OCI-LY7 (cell line): ENCODE measurements at regions not wholly inside any gene's neighbourhood (a gene's known extent, or its start where the extent isn't known, plus 50 kb on each side); places are given as distances from the start of the nearest gene placed in this dataset.
"Not testable (repeated sequence)": the region's sequence is repeated elsewhere in the genome, so short reads cannot be mapped to it uniquely, and the experiment has no call there.

Experiments used
- BruUV-seq: library from RNA; stranded (reverse); fragments of 400-500 nt; replicated peaks from 2 replicates; lab custom pipeline; 2021; lab: Mats Ljungman, UMichigan
- CTCF ChIA-PET: fragments of 300-600 bp; sonication (Branson Sonifier 250); formaldehyde crosslinking; loops from one replicate; lab custom pipeline; 2022; ENCODE audit warnings: antibody characterized with exemption; ENCODE audit not compliant: unreplicated experiment; lab: Charles Lee
- POLR2A ChIA-PET: fragments of 300-600 bp; sonication (Branson Sonifier 250); formaldehyde crosslinking; loops from one replicate; lab custom pipeline; 2022; ENCODE audit warnings: antibody characterized with exemption; lab: Charles Lee
- DNase-seq: peaks from one replicate; pipeline ENCODE4 v3.0.0-alpha.2; 2015; ENCODE audit warnings: low spot score
- H2AFZ ChIP-seq: fragments of 200-600 bp; sonication (generic), shearing (Covaris generic); 2 replicates; pipeline ENCODE4 v1.6.1; 2014; ENCODE audit warnings: mild to moderate bottlenecking, antibody characterized with exemption, low read length, moderate library complexity
- H3K27ac ChIP-seq: fragments of 200-600 bp; sonication (generic); 2 replicates; pipeline ENCODE4 v1.5.1; 2014; ENCODE audit warnings: mixed run types, low read depth, mild to moderate bottlenecking, moderate library complexity, low read length, inconsistent platforms; ENCODE audit not compliant: poor library complexity, severe bottlenecking
- H3K36me3 ChIP-seq: fragments of 200-600 bp; sonication (generic); 2 replicates; pipeline ENCODE4 v1.6.1; 2014; ENCODE audit warnings: mild to moderate bottlenecking, antibody characterized with exemption, low read length, moderate library complexity, mixed read lengths; ENCODE audit not compliant: insufficient read depth
- H3K4me1 ChIP-seq: fragments of 200-600 bp; sonication (generic); 2 replicates; pipeline ENCODE4 v1.5.1; 2014; ENCODE audit warnings: mild to moderate bottlenecking, low read length; ENCODE audit not compliant: insufficient read depth, poor library complexity, severe bottlenecking
- H3K4me2 ChIP-seq: fragments of 200-600 bp; sonication (generic); 2 replicates; pipeline ENCODE4 v1.6.1; 2014; ENCODE audit warnings: mild to moderate bottlenecking, low read length
- H3K4me3 ChIP-seq: fragments of 200-600 bp; sonication (generic); 2 replicates; pipeline ENCODE4 v1.5.1; 2014; ENCODE audit warnings: mild to moderate bottlenecking, low read depth, low read length; ENCODE audit not compliant: poor library complexity, severe bottlenecking
- H3K79me2 ChIP-seq: fragments of 200-600 bp; sonication (generic); 2 replicates; pipeline ENCODE4 v1.6.1; 2016; ENCODE audit warnings: low read depth, mild to moderate bottlenecking, low read length, moderate library complexity, mixed read lengths; ENCODE audit not compliant: insufficient read depth
- H3K9me2 ChIP-seq: fragments of 200-600 bp; sonication (generic); 2 replicates; pipeline ENCODE4 v1.6.1; 2016; ENCODE audit warnings: mild to moderate bottlenecking, low read length, mixed read lengths; ENCODE audit not compliant: insufficient read depth
- H3K9me3 ChIP-seq: fragments of 200-600 bp; sonication (generic); 2 replicates; pipeline ENCODE4 v1.6.1; 2014; ENCODE audit warnings: mild to moderate bottlenecking, mixed run types, low read length, mixed read lengths
- H4K20me1 ChIP-seq: fragments of 200-600 bp; sonication (generic); 2 replicates; pipeline ENCODE4 v1.6.1; 2014; ENCODE audit warnings: mild to moderate bottlenecking, antibody characterized with exemption, low read length, moderate library complexity, mixed read lengths; ENCODE audit not compliant: insufficient read depth
- CTCF ChIP-seq: fragments of 200-600 bp; sonication (generic); conservative IDR thresholded peaks from 2 replicates; pipeline ENCODE4 v1.5.1; 2014; ENCODE audit warnings: mild to moderate bottlenecking, antibody characterized with exemption, low read length, moderate library complexity, mixed read lengths
- intact Hi-C: fragments of 100-400 bp; cut with micrococcal nuclease; formaldehyde crosslinking; loops from one replicate; pipeline ENCODE4 v1.10.0; 2022; ENCODE audit not compliant: unreplicated experiment

- DNase-seq, H4K20me1 ChIP-seq, H3K9me3 ChIP-seq, H3K36me3 ChIP-seq, H3K79me2 ChIP-seq, POLR2A ChIA-PET, H3K9me2 ChIP-seq, H3K4me2 ChIP-seq, H3K4me1 ChIP-seq, H2AFZ ChIP-seq, H3K27ac ChIP-seq, CTCF ChIA-PET, intact Hi-C loops, H3K4me3 ChIP-seq, BruUV-seq: not testable (repeated sequence)
Measured at GRCh38 chr6:167216390-167217050, 58.7 kb upstream of the GPR31 start.

DNA sequence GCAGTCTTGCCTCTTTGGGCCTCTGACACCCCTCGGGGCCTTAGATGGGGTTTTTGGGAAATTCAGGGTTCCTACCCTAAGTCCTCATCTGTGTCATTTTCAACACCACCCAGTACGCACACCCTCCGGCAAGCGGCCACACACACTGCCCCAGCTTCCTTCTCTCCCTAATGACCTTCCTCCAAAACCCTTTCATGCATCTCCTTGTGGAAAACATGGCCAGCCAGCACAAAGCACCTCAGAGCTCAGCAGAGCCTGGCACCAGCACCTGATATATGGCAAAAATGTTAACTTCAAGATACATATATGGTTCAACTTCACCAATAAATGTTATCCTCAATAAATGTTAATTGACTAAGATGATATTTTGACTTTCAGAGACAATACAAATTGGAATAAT, 59.3 kb upstream of the GPR31 start:
- H3K79me2 ChIP-seq, H3K9me3 ChIP-seq, H3K4me2 ChIP-seq, DNase-seq, H3K4me1 ChIP-seq, POLR2A ChIA-PET, H3K9me2 ChIP-seq, BruUV-seq, H3K27ac ChIP-seq, H4K20me1 ChIP-seq, H2AFZ ChIP-seq, intact Hi-C loops, CTCF ChIA-PET, H3K4me3 ChIP-seq, H3K36me3 ChIP-seq: not testable (repeated sequence)

- POLR2A ChIA-PET, BruUV-seq: not testable (repeated sequence)
Measured at GRCh38 chr6:167217951-167218759, 60.4 kb upstream of the GPR31 start.

GRCh38 chr6:167219079-167219478, 61.3 kb upstream of the GPR31 start:
- H3K9me3 ChIP-seq, CTCF ChIA-PET, H3K9me2 ChIP-seq, H3K79me2 ChIP-seq, H3K36me3 ChIP-seq, H2AFZ ChIP-seq, H4K20me1 ChIP-seq, DNase-seq, POLR2A ChIA-PET, BruUV-seq, H3K4me3 ChIP-seq, H3K4me1 ChIP-seq, H3K4me2 ChIP-seq, H3K27ac ChIP-seq, intact Hi-C loops: not testable (repeated sequence)

More at GRCh38 chr6:167217951-167218759, 60.4 kb upstream of the GPR31 start:
- intact Hi-C loops, H3K4me1 ChIP-seq, H3K79me2 ChIP-seq, H2AFZ ChIP-seq, H3K4me2 ChIP-seq, CTCF ChIA-PET, H4K20me1 ChIP-seq, H3K9me3 ChIP-seq, H3K36me3 ChIP-seq, H3K27ac ChIP-seq, H3K9me2 ChIP-seq, H3K4me3 ChIP-seq: not testable (repeated sequence)
- TF ChIP-seq CTCF, result peak; percentile 69
- DNase-seq, result peak; percentile 50
